ENCODE measurements at regions not wholly inside any gene's neighbourhood (a gene's known extent, or its start where the extent isn't known, plus 50 kb on each side); places are given as distances from the start of the nearest gene placed in this dataset.

- H3K4me1 ChIP-seq, result peaks cover 5 to 45% (median 18%) of the 10 kb centered on the region in 3 donors
- H3K9me3 ChIP-seq, result no peaks in the 10 kb centered on the region
- TF ChIP-seq POLR2A (IDR thresholded peaks at IDR 0.05), result no peak
- 50 to 51% methylated on average over 6 of the region's 6 CpGs for WGBS, 2 donors
- DNase-seq, result no peak
- H3K4me3 ChIP-seq, result no peak overlapping the region
- no peaks in the 10 kb centered on the region for H3K36me3 ChIP-seq
- intact Hi-C loops (cut with DNase I), result no loop called here
- H3K27ac ChIP-seq, result no peak overlapping the region
- H3K27me3 ChIP-seq, result no peaks in the 10 kb centered on the region
These were observed 414.6 kb upstream of the TBL1XR1 start for GRCh38 chr3:177611752-177612334.

- intact Hi-C loops (cut with DNase I), result no loop called here
These were observed 416.6 kb upstream of the TBL1XR1 start for GRCh38 chr3:177613901-177614300.

GRCh38 chr3:177615015-177615414 is 417.7 kb upstream of the TBL1XR1 start:
- Histone ChIP-seq H3K36me3 (no peaks in the 10 kb centered on the region), H3K27me3 (no peaks in the 10 kb centered on the region), H3K4me1 (peaks cover 14 to 58% (median 32%) of the 10 kb centered on the region in 3 donors), H3K27ac (peak overlapping the region in 3 of 4 donors; percentile 36 to 49 (median 36)), H3K4me3 (no peak overlapping the region), H3K9me3 (no peaks in the 10 kb centered on the region)
- DNase-seq, result no peak
- intact Hi-C loops (cut with DNase I), result no loop called here
- WGBS, 2 donors, result 29 to 47% methylated on average over 2 of the region's 2 CpGs
- TF ChIP-seq CTCF (IDR thresholded peaks at IDR 0.05) (no peak), POLR2A (IDR thresholded peaks at IDR 0.05) (no peak)

More at GRCh38 chr3:177613901-177614300, 416.6 kb upstream of the TBL1XR1 start:
- no peak overlapping the region for H3K27ac ChIP-seq
- H3K27me3 ChIP-seq, result no peaks in the 10 kb centered on the region
- H3K36me3 ChIP-seq, result no peaks in the 10 kb centered on the region
- H3K4me1 ChIP-seq, result peaks cover 5 to 47% (median 22%) of the 10 kb centered on the region in 3 donors
- DNase-seq, result no peak
- H3K4me3 ChIP-seq, result no peak overlapping the region
- TF ChIP-seq CTCF (IDR thresholded peaks at IDR 0.05) (no peak), POLR2A (IDR thresholded peaks at IDR 0.05) (no peak)
- no peaks in the 10 kb centered on the region for H3K9me3 ChIP-seq

GRCh38 chr3:177618873-177619733 is 421.8 kb upstream of the TBL1XR1 start:
- H3K4me1 ChIP-seq, result peaks cover 25 to 64% (median 32%) of the 10 kb centered on the region in 3 donors
- no peaks in the 10 kb centered on the region for H3K36me3 ChIP-seq
- TF ChIP-seq POLR2A (IDR thresholded peaks at IDR 0.05) (no peak), CTCF (IDR thresholded peaks at IDR 0.05) (no peak)
- no peak for DNase-seq
- intact Hi-C loops (cut with DNase I), result no loop called here
- H3K27ac ChIP-seq, result peak overlapping the region; percentile 56 to 81 (median 73)
- WGBS, 2 donors, result 12 to 23% methylated on average over 8 of the region's 8 CpGs
- no peak overlapping the region for H3K4me3 ChIP-seq
- no peaks in the 10 kb centered on the region for H3K27me3 ChIP-seq
- no peaks in the 10 kb centered on the region for H3K9me3 ChIP-seq

- Histone ChIP-seq H3K36me3 (no peaks in the 10 kb centered on the region), H3K27ac (peak overlapping the region; percentile 56 to 81 (median 73)), H3K4me3 (no peak overlapping the region), H3K27me3 (no peaks in the 10 kb centered on the region), H3K4me1 (peaks cover 22 to 64% (median 32%) of the 10 kb centered on the region in 3 donors), H3K9me3 (no peaks in the 10 kb centered on the region)
- 83 to 84% methylated on average over 9 of the region's 9 CpGs for WGBS, 2 donors
- TF ChIP-seq CTCF (IDR thresholded peaks at IDR 0.05) (no peak), POLR2A (IDR thresholded peaks at IDR 0.05) (no peak)
- no peak for DNase-seq
- intact Hi-C loops (cut with DNase I), result no loop called here
These were observed 422.8 kb upstream of the TBL1XR1 start for GRCh38 chr3:177620073-177620472.
